HFF-Myc (cell line): ENCODE measurements at regions not wholly inside any gene's neighbourhood (a gene's known extent, or its start where the extent isn't known, plus 50 kb on each side); places are given as distances from the start of the nearest gene placed in this dataset.

Experiments
- DNase-seq: peaks from one replicate; pipeline ENCODE4 v3.0.0-alpha.2; 2011; ENCODE audit warnings: low read depth; ENCODE audit errors: extremely low read depth
- H3K4me3 ChIP-seq: replicated peaks from 2 replicates; pipeline ENCODE4 v1.5.1; 2011; ENCODE audit warnings: low read depth, mild to moderate bottlenecking, control low read depth, low read length
- CTCF ChIP-seq: IDR thresholded peaks from 2 replicates; pipeline ENCODE4 v1.5.1; 2012; ENCODE audit warnings: mild to moderate bottlenecking, low read depth, low read length, control low read depth; ENCODE audit errors: missing control alignments

GRCh38 chr2:12817870-12818269 lies 101.1 kb downstream of the TRIB2 start:
- no peak overlapping the region for H3K4me3 ChIP-seq
- TF ChIP-seq CTCF, result no peak
- DNase-seq, result no peak

GRCh38 chr2:12818416-12819102 lies 101.8 kb downstream of the TRIB2 start:
- no peak for TF ChIP-seq CTCF
- DNase-seq, result no peak
- no peak overlapping the region for H3K4me3 ChIP-seq

- no peak overlapping the region for H3K4me3 ChIP-seq
- no peak for TF ChIP-seq CTCF
- DNase-seq, result peak; percentile 90
Measured at GRCh38 chr2:12819103-12819475, 102.4 kb downstream of the TRIB2 start.

GRCh38 chr2:12819721-12820120 lies 103.0 kb downstream of the TRIB2 start:
- no peak overlapping the region for H3K4me3 ChIP-seq
- no peak for TF ChIP-seq CTCF
- DNase-seq, result no peak

- no peak for DNase-seq
- no peak for TF ChIP-seq CTCF
- no peak overlapping the region for H3K4me3 ChIP-seq
Measured at GRCh38 chr2:12821656-12822055, 104.9 kb downstream of the TRIB2 start.

GRCh38 chr2:12824351-12824777 lies 107.6 kb downstream of the TRIB2 start:
- TF ChIP-seq CTCF, result no peak
- DNase-seq, result peak; percentile 52
- no peak overlapping the region for H3K4me3 ChIP-seq

- DNase-seq, result no peak
- H3K4me3 ChIP-seq, result no peak overlapping the region
- TF ChIP-seq CTCF, result no peak
Measured at GRCh38 chr2:12824778-12825379, 108.1 kb downstream of the TRIB2 start.
